H1 (cell line): ENCODE measurements at regions not wholly inside any gene's neighbourhood (a gene's known extent, or its start where the extent isn't known, plus 50 kb on each side); places are given as distances from the start of the nearest gene placed in this dataset.

Experiments used
- CTCF ChIA-PET: fragments of 300-600 bp; sonication (Branson Sonifier 250); formaldehyde crosslinking; loops from one replicate; lab custom pipeline; 2021; ENCODE audit not compliant: partially characterized antibody; lab: Charles Lee
- POLR2A ChIA-PET: fragments of 300-600 bp; sonication (Branson Sonifier 250); formaldehyde crosslinking; loops from one replicate; lab custom pipeline; 2021; ENCODE audit warnings: inconsistent platforms; ENCODE audit not compliant: partially characterized antibody; lab: Charles Lee
- DNase-seq, 2 experiments: peaks; one replicate each; pipeline versions ENCODE4 v3.0.0 to v3.0.0-alpha.2; 2010 to 2022; ENCODE audit warnings: low spot score in 2 of 2, low read depth in 1 of 2, mixed read lengths in 1 of 2
- FAIRE-seq: peaks from 2 replicates; lab custom pipeline; 2011; peaks lifted over from hg19 to GRCh38; lab: Jason Lieb, UNC
- H2AFZ ChIP-seq: 2 replicates; pipeline ENCODE4 v1.8.1; 2012; ENCODE audit warnings: low read length, inconsistent platforms
- H2AK5ac ChIP-seq: 2 replicates; pipeline ENCODE4 v1.6.1; 2013; ENCODE audit warnings: low read depth, low read length
- H2BK120ac ChIP-seq: replicated peaks from 2 replicates; pipeline ENCODE3; 2013; ENCODE audit warnings: low read depth, low read length, inconsistent platforms
- H2BK12ac ChIP-seq: 2 replicates; pipeline ENCODE4 v1.6.1; 2013; ENCODE audit warnings: low read depth, low read length
- H2BK15ac ChIP-seq: 2 replicates; pipeline ENCODE4 v1.6.1; 2013; ENCODE audit warnings: low read length
- H2BK20ac ChIP-seq: 2 replicates; pipeline ENCODE4 v1.6.1; 2013; ENCODE audit warnings: low read length
- H2BK5ac ChIP-seq: 2 replicates; pipeline ENCODE4 v1.6.1; 2013; ENCODE audit warnings: low read depth, low read length
- H3K14ac ChIP-seq: 2 replicates; pipeline ENCODE4 v1.6.1; 2013; ENCODE audit warnings: inconsistent platforms; ENCODE audit not compliant: insufficient read length
- H3K18ac ChIP-seq: 2 replicates; pipeline ENCODE4 v1.6.1; 2013; ENCODE audit warnings: low read length; ENCODE audit errors: extremely low read depth
- H3K23ac ChIP-seq: 2 replicates; pipeline ENCODE4 v1.6.1; 2013; ENCODE audit warnings: inconsistent platforms; ENCODE audit not compliant: insufficient read length
- H3K23me2 ChIP-seq: 2 replicates; pipeline ENCODE4 v1.6.1; 2013; ENCODE audit warnings: low read depth, low read length
- H3K27ac ChIP-seq: 2 replicates; pipeline ENCODE4 v1.6.1; 2011; ENCODE audit warnings: low read depth, low read length, inconsistent platforms
- H3K27me3 ChIP-seq, 4 experiments: replicated peaks in 1 of 4; 1 replicate in 1 of 4; 2 replicates in 3 of 4; pipeline versions ENCODE4 v1.6.1 to v1.8.1; 2011 to 2013; ENCODE audit warnings: low read length in 3 of 4, mild to moderate bottlenecking in 3 of 4, inconsistent platforms in 2 of 4, mixed read lengths in 2 of 4, moderate library complexity in 1 of 4; ENCODE audit not compliant: control insufficient read depth in 3 of 4, insufficient read depth in 3 of 4; ENCODE audit errors: extremely low read depth in 1 of 4
- H3K36me3 ChIP-seq, 4 experiments: 2 replicates each; pipeline versions ENCODE4 v1.6.1 to v1.8.1; 2011 to 2013; ENCODE audit warnings: mild to moderate bottlenecking in 4 of 4, low read length in 3 of 4, moderate library complexity in 2 of 4, control low read depth in 1 of 4, inconsistent platforms in 1 of 4; ENCODE audit not compliant: insufficient read depth in 4 of 4, control insufficient read depth in 2 of 4
- H3K4ac ChIP-seq: replicated peaks from 2 replicates; pipeline ENCODE3; 2013; ENCODE audit warnings: low read length, low read depth, mixed read lengths, inconsistent platforms; ENCODE audit not compliant: insufficient read length
- H3K4me1 ChIP-seq, 4 experiments: replicated peaks in 1 of 4; 1 replicate in 1 of 4; 2 replicates in 3 of 4; pipeline versions ENCODE4 v1.6.1 to v1.8.1; 2011 to 2013; ENCODE audit warnings: low read length in 3 of 4, inconsistent platforms in 2 of 4, mixed read lengths in 1 of 4; ENCODE audit not compliant: insufficient read depth in 4 of 4, control insufficient read depth in 3 of 4
- H3K4me2 ChIP-seq, 2 experiments: 2 replicates each; pipeline versions ENCODE4 v1.6.1 to v1.8.1; 2011 to 2013; ENCODE audit warnings: low read depth in 2 of 2, low read length in 2 of 2, control low read depth in 1 of 2, inconsistent platforms in 1 of 2, mild to moderate bottlenecking in 1 of 2; ENCODE audit not compliant: insufficient read depth in 1 of 2
- H3K4me3 ChIP-seq, 4 experiments: fragments of 200-600, 300-600 bp in 1 of 4; sonication (generic), shearing (Covaris generic), sonication (Bioruptor Twin) in 1 of 4; 2 replicates each; pipeline versions ENCODE4 v1.5.1 to v1.8.1; 2011 to 2016; ENCODE audit warnings: low read length in 4 of 4, low read depth in 3 of 4, control low read depth in 2 of 4, inconsistent platforms in 2 of 4, mild to moderate bottlenecking in 2 of 4, mixed read lengths in 1 of 4, moderate library complexity in 1 of 4; ENCODE audit not compliant: insufficient read depth in 2 of 4; ENCODE audit errors: extremely low read depth in 1 of 4
- H3K56ac ChIP-seq: replicated peaks from 2 replicates; pipeline ENCODE3; 2013; ENCODE audit warnings: low read depth, mild to moderate bottlenecking, mixed read lengths, low read length, inconsistent platforms; ENCODE audit not compliant: insufficient read length
- H3K79me1 ChIP-seq: 2 replicates; pipeline ENCODE4 v1.6.1; 2013; ENCODE audit warnings: low read depth, low read length, control low read depth
- H3K79me2 ChIP-seq, 2 experiments: 2 replicates each; pipeline versions ENCODE4 v1.6.1 to v1.8.1; 2012 to 2013; ENCODE audit warnings: low read length in 2 of 2, mild to moderate bottlenecking in 2 of 2, inconsistent platforms in 1 of 2; ENCODE audit not compliant: insufficient read depth in 2 of 2, control insufficient read depth in 1 of 2
- H3K9ac ChIP-seq, 4 experiments: replicated peaks in 1 of 4; 1 replicate in 1 of 4; 2 replicates in 3 of 4; pipeline versions ENCODE4 v1.6.1 to v1.8.1; 2011 to 2013; ENCODE audit warnings: low read depth in 3 of 4, low read length in 3 of 4, control low read depth in 2 of 4, mild to moderate bottlenecking in 2 of 4, moderate library complexity in 2 of 4, inconsistent platforms in 1 of 4; ENCODE audit errors: extremely low read depth in 1 of 4
- H3K9me3 ChIP-seq, 2 experiments: 2 replicates each; pipeline versions ENCODE4 v1.6.1 to v1.8.1; 2012 to 2013; ENCODE audit warnings: mild to moderate bottlenecking in 2 of 2, moderate library complexity in 2 of 2, control low read depth in 1 of 2, inconsistent platforms in 1 of 2, low read depth in 1 of 2, low read length in 1 of 2, mixed read lengths in 1 of 2; ENCODE audit not compliant: insufficient read depth in 2 of 2
- H4K20me1 ChIP-seq, 2 experiments: replicated peaks in 1 of 2; 2 replicates each; pipeline versions ENCODE3 to v1.8.1; 2011 to 2013; ENCODE audit warnings: inconsistent platforms in 2 of 2, low read length in 2 of 2, mild to moderate bottlenecking in 1 of 2; ENCODE audit not compliant: insufficient read depth in 2 of 2, control insufficient read depth in 1 of 2
- H4K5ac ChIP-seq: 2 replicates; pipeline ENCODE4 v1.6.1; 2013; ENCODE audit warnings: low read length, low read depth, mixed read lengths, inconsistent platforms; ENCODE audit not compliant: insufficient read length
- H4K8ac ChIP-seq: 2 replicates; pipeline ENCODE4 v1.8.0; 2013; ENCODE audit warnings: mild to moderate bottlenecking, moderate library complexity, low read length, inconsistent platforms; ENCODE audit not compliant: insufficient read depth; ENCODE audit errors: extremely low read depth
- H4K91ac ChIP-seq: replicated peaks from 2 replicates; pipeline ENCODE3; 2013; ENCODE audit warnings: low read length, mixed read lengths, inconsistent platforms; ENCODE audit not compliant: insufficient read length
- GABPA ChIP-seq: IDR thresholded peaks from 2 replicates; pipeline ENCODE4 v1.6.1; 2011; ENCODE audit warnings: mild to moderate bottlenecking, low read length, moderate library complexity, borderline replicate concordance; ENCODE audit not compliant: insufficient read depth
- KDM4A ChIP-seq: IDR thresholded peaks from one replicate; pipeline ENCODE4 v1.7.1; 2012; ENCODE audit warnings: low read depth, mild to moderate bottlenecking, moderate library complexity, low read length, inconsistent platforms; ENCODE audit not compliant: severe bottlenecking
- POU5F1 ChIP-seq: IDR thresholded peaks from 2 replicates; pipeline ENCODE4 v1.6.1; 2011; ENCODE audit warnings: low read depth, mild to moderate bottlenecking, low read length, moderate library complexity
- RAD21 ChIP-seq, 2 experiments: IDR thresholded peaks in 1 of 2; conservative IDR thresholded peaks in 1 of 2; 2 replicates each; pipeline ENCODE4 v1.6.1; 2011; ENCODE audit warnings: low read depth in 2 of 2, low read length in 2 of 2, improper control_type of control experiment in 1 of 2, inconsistent platforms in 1 of 2, mild to moderate bottlenecking in 1 of 2, moderate library complexity in 1 of 2
- TAF7 ChIP-seq: optimal IDR thresholded peaks from 2 replicates; pipeline ENCODE3; 2011; ENCODE audit warnings: low read depth, mild to moderate bottlenecking, inconsistent platforms, low read length, moderate library complexity, borderline replicate concordance
- YY1 ChIP-seq: IDR thresholded peaks from 2 replicates; pipeline ENCODE4 v1.6.1; 2011; ENCODE audit warnings: low read depth, mild to moderate bottlenecking, low read length
- WGBS, 2 experiments: shearing (Covaris generic) in 1 of 2; methylation state at CpG; one replicate each; pipeline versions ENCODE4 v1.1.6 to v1.1.7; 2013 to 2015; ENCODE audit warnings: low lambda C conversion rate in 2 of 2, mixed read lengths in 2 of 2, inconsistent platforms in 1 of 2, low coverage in 1 of 2, missing lambda C conversion rate in 1 of 2; ENCODE audit not compliant: insufficient replicate concordance in 2 of 2, insufficient coverage in 1 of 2, insufficient read length in 1 of 2; ENCODE audit errors: extremely low coverage in 1 of 2, missing lambda C conversion rate in 1 of 2; 5-methylcytosine and 5-hydroxymethylcytosine counted together
- TF ChIP-seq, protein P1 (sequence below), 3 experiments: IDR thresholded peaks; 1 replicate in 2 of 3; 2 replicates in 1 of 3; pipeline versions ENCODE4 v1.5.1 to v1.6.1; 2011; ENCODE audit warnings: low read length in 3 of 3, mild to moderate bottlenecking in 3 of 3, inconsistent platforms in 2 of 3, low read depth in 1 of 3, moderate library complexity in 1 of 3; ENCODE audit not compliant: insufficient read depth in 1 of 3; ENCODE audit errors: control extremely low read depth in 1 of 3
- TF ChIP-seq, protein P2 (sequence below): IDR thresholded peaks from 2 replicates; pipeline ENCODE4 v1.6.1; 2012; ENCODE audit warnings: inconsistent platforms

DNA sequence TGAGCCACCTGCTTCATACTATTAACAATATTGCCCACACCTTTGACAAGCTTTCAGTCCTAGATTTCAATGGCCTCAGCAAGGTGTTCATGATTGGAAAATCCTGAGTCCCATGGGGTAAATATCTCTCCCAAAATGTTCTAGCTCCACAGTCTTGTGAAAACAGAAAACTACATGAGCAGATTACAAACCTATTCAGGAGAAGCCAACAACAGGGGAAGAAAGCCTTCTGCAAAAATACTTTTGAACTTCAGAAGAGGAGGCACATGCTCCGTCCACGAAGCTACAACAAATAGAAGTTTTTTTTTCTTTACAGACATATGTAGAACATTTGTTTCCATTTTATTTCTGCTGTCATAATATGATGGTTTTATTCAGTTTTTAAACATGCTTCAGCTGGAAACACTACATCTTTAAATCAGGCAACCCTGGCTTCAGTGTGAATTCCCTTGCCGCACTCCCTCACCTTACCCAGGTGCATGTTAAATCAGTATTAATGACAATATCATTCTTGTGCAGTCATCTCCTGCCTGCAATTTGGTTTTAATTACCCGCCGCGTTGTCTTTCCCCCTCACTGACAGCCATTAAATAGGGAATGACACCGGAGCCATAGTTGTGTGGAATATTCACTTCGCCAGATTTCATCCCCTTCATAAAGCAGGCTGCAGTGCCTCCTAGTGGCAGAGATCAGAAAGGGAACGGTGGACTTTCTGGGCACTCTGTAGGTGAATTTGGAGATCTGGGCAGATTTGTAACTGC lies 725.5 kb upstream of the ARRDC4 start:
- Histone ChIP-seq H2BK20ac (no peak overlapping the region), H2BK12ac (no peak overlapping the region), H2BK15ac (no peak overlapping the region), H3K79me1 (no peaks in the 10 kb centered on the region), H3K56ac (no peak overlapping the region), H2BK5ac (no peak overlapping the region), H3K23me2 (no peaks in the 10 kb centered on the region), H2AK5ac (no peak overlapping the region), H2BK120ac (no peak overlapping the region), H3K27ac (no peak overlapping the region), H2AFZ (no peak overlapping the region), H3K4me1 (peaks cover 0 to 2% (median 0%) of the 10 kb centered on the region in 4 experiments; a peak in 1 of 7 replicates), H3K14ac (no peak overlapping the region), H4K91ac (no peak overlapping the region), H4K5ac (no peak overlapping the region), H3K23ac (no peak overlapping the region), H3K9me3 (0 out of 4 replicates have a peak, but pooled peaks cover 0 to 3% of the 10 kb centered on the region in 2 experiments), H4K20me1 (no peaks in the 10 kb centered on the region), H3K18ac (no peak overlapping the region), H3K4ac (no peak overlapping the region), H3K4me2 (no peak overlapping the region), H3K36me3 (no peaks in the 10 kb centered on the region), H3K9ac (no peak overlapping the region), H3K4me3 (no peak overlapping the region), H3K27me3 (no peaks in the 10 kb centered on the region), H4K8ac (no peak overlapping the region), H3K79me2 (no peaks in the 10 kb centered on the region)
- peak; percentile 36 for FAIRE-seq
- ChIA-PET CTCF (interaction anchor here (0.6 to 2.2 kb wide), 29 partner anchors 9 to 1816 kb away, joined by 3 to 8 read pairs (median 3); no protein-coding TSS in a partner anchor), POLR2A (no interaction called here)
- peak in 1 of 2 experiments; percentile 79 for DNase-seq
- 44% methylated on average over 9 of the region's 9 CpGs; no CpG with 5 or more reads in 1 of the 2 experiments for WGBS, 2 experiments
- peak; percentile 96 to 97 for TF ChIP-seq RAD21 (IDR thresholded peaks at IDR 0.05 in 1 of 2, conservative IDR thresholded peaks at IDR 0.05 in 1 of 2; ENCODE audit: low read depth in 2 of 2, low read length in 2 of 2)
- TF ChIP-seq GABPA, result no peak
- TF ChIP-seq YY1, result peak; percentile 73; the same call in 1 of the 2 replicates
- TF ChIP-seq, protein P1, sequence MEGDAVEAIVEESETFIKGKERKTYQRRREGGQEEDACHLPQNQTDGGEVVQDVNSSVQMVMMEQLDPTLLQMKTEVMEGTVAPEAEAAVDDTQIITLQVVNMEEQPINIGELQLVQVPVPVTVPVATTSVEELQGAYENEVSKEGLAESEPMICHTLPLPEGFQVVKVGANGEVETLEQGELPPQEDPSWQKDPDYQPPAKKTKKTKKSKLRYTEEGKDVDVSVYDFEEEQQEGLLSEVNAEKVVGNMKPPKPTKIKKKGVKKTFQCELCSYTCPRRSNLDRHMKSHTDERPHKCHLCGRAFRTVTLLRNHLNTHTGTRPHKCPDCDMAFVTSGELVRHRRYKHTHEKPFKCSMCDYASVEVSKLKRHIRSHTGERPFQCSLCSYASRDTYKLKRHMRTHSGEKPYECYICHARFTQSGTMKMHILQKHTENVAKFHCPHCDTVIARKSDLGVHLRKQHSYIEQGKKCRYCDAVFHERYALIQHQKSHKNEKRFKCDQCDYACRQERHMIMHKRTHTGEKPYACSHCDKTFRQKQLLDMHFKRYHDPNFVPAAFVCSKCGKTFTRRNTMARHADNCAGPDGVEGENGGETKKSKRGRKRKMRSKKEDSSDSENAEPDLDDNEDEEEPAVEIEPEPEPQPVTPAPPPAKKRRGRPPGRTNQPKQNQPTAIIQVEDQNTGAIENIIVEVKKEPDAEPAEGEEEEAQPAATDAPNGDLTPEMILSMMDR (IDR thresholded peaks at IDR 0.05; ENCODE audit: control extremely low read depth in 1 of 3, insufficient read depth in 1 of 3, low read depth in 1 of 3, low read length in 3 of 3), result peak; percentile 61 to 88 (median 83)
- TF ChIP-seq TAF7, result no peak
- TF ChIP-seq KDM4A, result no peak
- TF ChIP-seq, protein P2, sequence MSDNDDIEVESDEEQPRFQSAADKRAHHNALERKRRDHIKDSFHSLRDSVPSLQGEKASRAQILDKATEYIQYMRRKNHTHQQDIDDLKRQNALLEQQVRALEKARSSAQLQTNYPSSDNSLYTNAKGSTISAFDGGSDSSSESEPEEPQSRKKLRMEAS, result no peak
- TF ChIP-seq POU5F1, result 0 out of 2 replicates have a peak, but pooled peaks have one; percentile 27
